ENCODE measurements at regions not wholly inside any gene's neighbourhood (a gene's known extent, or its start where the extent isn't known, plus 50 kb on each side); places are given as distances from the start of the nearest gene placed in this dataset.

GRCh38 chr7:86923527-86923926, 135.9 kb downstream of the ELAPOR2 start:
- Mint-ChIP-seq H3K27ac (no peak overlapping the region), H3K4me1 (no peaks in the 10 kb centered on the region), H3K9me3 (no peaks in the 10 kb centered on the region), H3K36me3 (ENCODE audit: low read depth) (no peaks in the 10 kb centered on the region), H3K4me3 (no peak overlapping the region), H3K27me3 (peaks cover 3% of the 10 kb centered on the region)
- no peak for ATAC-seq (replicated peaks)

GRCh38 chr7:86920154-86920553, 139.3 kb downstream of the ELAPOR2 start:
- Mint-ChIP-seq H3K27ac (no peak overlapping the region), H3K9me3 (no peaks in the 10 kb centered on the region), H3K36me3 (ENCODE audit: low read depth) (no peaks in the 10 kb centered on the region), H3K4me1 (peaks cover 5% of the 10 kb centered on the region), H3K4me3 (no peak overlapping the region), H3K27me3 (no peaks in the 10 kb centered on the region)
- ATAC-seq (replicated peaks), result no peak

GRCh38 chr7:86918245-86918644, 141.2 kb downstream of the ELAPOR2 start:
- ATAC-seq (replicated peaks), result no peak
- Mint-ChIP-seq H3K4me1 (peaks cover 5% of the 10 kb centered on the region), H3K4me3 (no peak overlapping the region), H3K27me3 (no peaks in the 10 kb centered on the region), H3K36me3 (ENCODE audit: low read depth) (no peaks in the 10 kb centered on the region), H3K9me3 (no peaks in the 10 kb centered on the region), H3K27ac (no peak overlapping the region)

GRCh38 chr7:86916277-86916825, 143.1 kb downstream of the ELAPOR2 start:
- no peak overlapping the region for H3K4me3 Mint-ChIP-seq
- no peaks in the 10 kb centered on the region for H3K27me3 Mint-ChIP-seq
- H3K4me1 Mint-ChIP-seq, result peaks cover 5% of the 10 kb centered on the region
- H3K36me3 Mint-ChIP-seq (ENCODE audit: low read depth), result no peaks in the 10 kb centered on the region
- ATAC-seq (replicated peaks), result peak; percentile 44
- H3K27ac Mint-ChIP-seq, result no peak overlapping the region
- H3K9me3 Mint-ChIP-seq, result no peaks in the 10 kb centered on the region

- no peak overlapping the region for H3K27ac Mint-ChIP-seq
- no peak overlapping the region for H3K4me3 Mint-ChIP-seq
- peaks cover 5% of the 10 kb centered on the region for H3K4me1 Mint-ChIP-seq
- no peaks in the 10 kb centered on the region for H3K9me3 Mint-ChIP-seq
- no peaks in the 10 kb centered on the region for H3K27me3 Mint-ChIP-seq
- ATAC-seq (replicated peaks), result no peak
- no peaks in the 10 kb centered on the region for H3K36me3 Mint-ChIP-seq (ENCODE audit: low read depth)
Observed at GRCh38 chr7:86914551-86914950, 144.9 kb downstream of the ELAPOR2 start.
